ENCODE measurements at regions not wholly inside any gene's neighbourhood (a gene's known extent, or its start where the extent isn't known, plus 50 kb on each side); places are given as distances from the start of the nearest gene placed in this dataset.

DNA sequence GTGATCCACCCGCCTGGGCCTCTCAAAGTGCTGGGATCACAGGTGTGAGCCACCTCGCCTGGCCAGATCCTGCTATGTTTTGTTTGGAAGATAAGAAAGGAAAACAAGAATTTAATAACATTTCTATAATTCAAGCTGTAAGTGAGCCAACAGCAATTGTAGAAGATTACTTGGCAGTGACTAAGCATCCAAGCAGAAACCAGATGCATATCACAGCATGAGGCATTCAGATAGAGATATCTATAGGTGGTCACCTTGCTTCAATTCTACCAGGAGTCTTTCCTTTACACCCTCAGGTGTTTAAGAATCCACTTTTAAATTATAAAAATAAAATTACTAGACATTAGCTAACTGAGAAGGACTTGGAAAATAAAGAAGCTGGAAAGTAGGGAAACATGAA lies 83.9 kb upstream of the ATF7IP start:
- ATAC-seq (no peak), DNase-seq (ENCODE audit: low spot score) (no peak)
- POLR2A ChIA-PET = no interaction called here
- CTCF ChIA-PET = no interaction called here
- Mint-ChIP-seq H3K4me1 (peaks cover 27% of the 10 kb centered on the region), H3K36me3 (peaks cover 5% of the 10 kb centered on the region; the same call in 1 of the 2 replicates), H3K9me3 (no peaks in the 10 kb centered on the region), H3K27ac (no peak overlapping the region), H3K4me3 (no peak overlapping the region), H3K27me3 (ENCODE audit: low read depth) (peaks cover 64% of the 10 kb centered on the region)
- TF ChIP-seq, protein P1, sequence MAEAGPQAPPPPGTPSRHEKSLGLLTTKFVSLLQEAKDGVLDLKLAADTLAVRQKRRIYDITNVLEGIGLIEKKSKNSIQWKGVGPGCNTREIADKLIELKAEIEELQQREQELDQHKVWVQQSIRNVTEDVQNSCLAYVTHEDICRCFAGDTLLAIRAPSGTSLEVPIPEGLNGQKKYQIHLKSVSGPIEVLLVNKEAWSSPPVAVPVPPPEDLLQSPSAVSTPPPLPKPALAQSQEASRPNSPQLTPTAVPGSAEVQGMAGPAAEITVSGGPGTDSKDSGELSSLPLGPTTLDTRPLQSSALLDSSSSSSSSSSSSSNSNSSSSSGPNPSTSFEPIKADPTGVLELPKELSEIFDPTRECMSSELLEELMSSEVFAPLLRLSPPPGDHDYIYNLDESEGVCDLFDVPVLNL (CRISPR knock-in tag; IDR thresholded peaks at IDR 0.05; ENCODE audit: borderline replicate concordance, low read depth) = no peak
- no peak for TF ChIP-seq SMAD4 (CRISPR knock-in tag; IDR thresholded peaks at IDR 0.05)
- TF ChIP-seq, protein P2, sequence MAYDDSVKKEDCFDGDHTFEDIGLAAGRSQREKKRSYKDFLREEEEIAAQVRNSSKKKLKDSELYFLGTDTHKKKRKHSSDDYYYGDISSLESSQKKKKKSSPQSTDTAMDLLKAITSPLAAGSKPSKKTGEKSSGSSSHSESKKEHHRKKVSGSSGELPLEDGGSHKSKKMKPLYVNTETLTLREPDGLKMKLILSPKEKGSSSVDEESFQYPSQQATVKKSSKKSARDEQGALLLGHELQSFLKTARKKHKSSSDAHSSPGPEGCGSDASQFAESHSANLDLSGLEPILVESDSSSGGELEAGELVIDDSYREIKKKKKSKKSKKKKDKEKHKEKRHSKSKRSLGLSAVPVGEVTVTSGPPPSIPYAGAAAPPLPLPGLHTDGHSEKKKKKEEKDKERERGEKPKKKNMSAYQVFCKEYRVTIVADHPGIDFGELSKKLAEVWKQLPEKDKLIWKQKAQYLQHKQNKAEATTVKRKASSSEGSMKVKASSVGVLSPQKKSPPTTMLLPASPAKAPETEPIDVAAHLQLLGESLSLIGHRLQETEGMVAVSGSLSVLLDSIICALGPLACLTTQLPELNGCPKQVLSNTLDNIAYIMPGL (CRISPR knock-in tag; IDR thresholded peaks at IDR 0.05) = no peak
- no peak for TF ChIP-seq NR1H2 (CRISPR knock-in tag; IDR thresholded peaks at IDR 0.05)
- no peak for TF ChIP-seq NR2C2 (CRISPR knock-in tag; IDR thresholded peaks at IDR 0.05)
- TF ChIP-seq, protein P3, sequence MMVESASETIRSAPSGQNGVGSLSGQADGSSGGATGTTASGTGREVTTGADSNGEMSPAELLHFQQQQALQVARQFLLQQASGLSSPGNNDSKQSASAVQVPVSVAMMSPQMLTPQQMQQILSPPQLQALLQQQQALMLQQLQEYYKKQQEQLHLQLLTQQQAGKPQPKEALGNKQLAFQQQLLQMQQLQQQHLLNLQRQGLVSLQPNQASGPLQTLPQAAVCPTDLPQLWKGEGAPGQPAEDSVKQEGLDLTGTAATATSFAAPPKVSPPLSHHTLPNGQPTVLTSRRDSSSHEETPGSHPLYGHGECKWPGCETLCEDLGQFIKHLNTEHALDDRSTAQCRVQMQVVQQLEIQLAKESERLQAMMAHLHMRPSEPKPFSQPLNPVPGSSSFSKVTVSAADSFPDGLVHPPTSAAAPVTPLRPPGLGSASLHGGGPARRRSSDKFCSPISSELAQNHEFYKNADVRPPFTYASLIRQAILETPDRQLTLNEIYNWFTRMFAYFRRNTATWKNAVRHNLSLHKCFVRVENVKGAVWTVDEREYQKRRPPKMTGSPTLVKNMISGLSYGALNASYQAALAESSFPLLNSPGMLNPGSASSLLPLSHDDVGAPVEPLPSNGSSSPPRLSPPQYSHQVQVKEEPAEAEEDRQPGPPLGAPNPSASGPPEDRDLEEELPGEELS (CRISPR knock-in tag; IDR thresholded peaks at IDR 0.05) = no peak
- TF ChIP-seq, protein P4, sequence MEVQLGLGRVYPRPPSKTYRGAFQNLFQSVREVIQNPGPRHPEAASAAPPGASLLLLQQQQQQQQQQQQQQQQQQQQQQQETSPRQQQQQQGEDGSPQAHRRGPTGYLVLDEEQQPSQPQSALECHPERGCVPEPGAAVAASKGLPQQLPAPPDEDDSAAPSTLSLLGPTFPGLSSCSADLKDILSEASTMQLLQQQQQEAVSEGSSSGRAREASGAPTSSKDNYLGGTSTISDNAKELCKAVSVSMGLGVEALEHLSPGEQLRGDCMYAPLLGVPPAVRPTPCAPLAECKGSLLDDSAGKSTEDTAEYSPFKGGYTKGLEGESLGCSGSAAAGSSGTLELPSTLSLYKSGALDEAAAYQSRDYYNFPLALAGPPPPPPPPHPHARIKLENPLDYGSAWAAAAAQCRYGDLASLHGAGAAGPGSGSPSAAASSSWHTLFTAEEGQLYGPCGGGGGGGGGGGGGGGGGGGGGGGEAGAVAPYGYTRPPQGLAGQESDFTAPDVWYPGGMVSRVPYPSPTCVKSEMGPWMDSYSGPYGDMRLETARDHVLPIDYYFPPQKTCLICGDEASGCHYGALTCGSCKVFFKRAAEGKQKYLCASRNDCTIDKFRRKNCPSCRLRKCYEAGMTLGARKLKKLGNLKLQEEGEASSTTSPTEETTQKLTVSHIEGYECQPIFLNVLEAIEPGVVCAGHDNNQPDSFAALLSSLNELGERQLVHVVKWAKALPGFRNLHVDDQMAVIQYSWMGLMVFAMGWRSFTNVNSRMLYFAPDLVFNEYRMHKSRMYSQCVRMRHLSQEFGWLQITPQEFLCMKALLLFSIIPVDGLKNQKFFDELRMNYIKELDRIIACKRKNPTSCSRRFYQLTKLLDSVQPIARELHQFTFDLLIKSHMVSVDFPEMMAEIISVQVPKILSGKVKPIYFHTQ (CRISPR knock-in tag; IDR thresholded peaks at IDR 0.05) = no peak
- no peak for TF ChIP-seq GTF2I (CRISPR knock-in tag; conservative IDR thresholded peaks at IDR 0.05)
- TF ChIP-seq, protein P5, sequence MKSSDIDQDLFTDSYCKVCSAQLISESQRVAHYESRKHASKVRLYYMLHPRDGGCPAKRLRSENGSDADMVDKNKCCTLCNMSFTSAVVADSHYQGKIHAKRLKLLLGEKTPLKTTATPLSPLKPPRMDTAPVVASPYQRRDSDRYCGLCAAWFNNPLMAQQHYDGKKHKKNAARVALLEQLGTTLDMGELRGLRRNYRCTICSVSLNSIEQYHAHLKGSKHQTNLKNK (CRISPR knock-in tag; IDR thresholded peaks at IDR 0.05) = no peak
- TF ChIP-seq, protein P6, sequence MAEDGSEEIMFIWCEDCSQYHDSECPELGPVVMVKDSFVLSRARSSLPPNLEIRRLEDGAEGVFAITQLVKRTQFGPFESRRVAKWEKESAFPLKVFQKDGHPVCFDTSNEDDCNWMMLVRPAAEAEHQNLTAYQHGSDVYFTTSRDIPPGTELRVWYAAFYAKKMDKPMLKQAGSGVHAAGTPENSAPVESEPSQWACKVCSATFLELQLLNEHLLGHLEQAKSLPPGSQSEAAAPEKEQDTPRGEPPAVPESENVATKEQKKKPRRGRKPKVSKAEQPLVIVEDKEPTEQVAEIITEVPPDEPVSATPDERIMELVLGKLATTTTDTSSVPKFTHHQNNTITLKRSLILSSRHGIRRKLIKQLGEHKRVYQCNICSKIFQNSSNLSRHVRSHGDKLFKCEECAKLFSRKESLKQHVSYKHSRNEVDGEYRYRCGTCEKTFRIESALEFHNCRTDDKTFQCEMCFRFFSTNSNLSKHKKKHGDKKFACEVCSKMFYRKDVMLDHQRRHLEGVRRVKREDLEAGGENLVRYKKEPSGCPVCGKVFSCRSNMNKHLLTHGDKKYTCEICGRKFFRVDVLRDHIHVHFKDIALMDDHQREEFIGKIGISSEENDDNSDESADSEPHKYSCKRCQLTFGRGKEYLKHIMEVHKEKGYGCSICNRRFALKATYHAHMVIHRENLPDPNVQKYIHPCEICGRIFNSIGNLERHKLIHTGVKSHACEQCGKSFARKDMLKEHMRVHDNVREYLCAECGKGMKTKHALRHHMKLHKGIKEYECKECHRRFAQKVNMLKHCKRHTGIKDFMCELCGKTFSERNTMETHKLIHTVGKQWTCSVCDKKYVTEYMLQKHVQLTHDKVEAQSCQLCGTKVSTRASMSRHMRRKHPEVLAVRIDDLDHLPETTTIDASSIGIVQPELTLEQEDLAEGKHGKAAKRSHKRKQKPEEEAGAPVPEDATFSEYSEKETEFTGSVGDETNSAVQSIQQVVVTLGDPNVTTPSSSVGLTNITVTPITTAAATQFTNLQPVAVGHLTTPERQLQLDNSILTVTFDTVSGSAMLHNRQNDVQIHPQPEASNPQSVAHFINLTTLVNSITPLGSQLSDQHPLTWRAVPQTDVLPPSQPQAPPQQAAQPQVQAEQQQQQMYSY (CRISPR knock-in tag; IDR thresholded peaks at IDR 0.05) = no peak
- TF ChIP-seq ZNF317 (CRISPR knock-in tag; IDR thresholded peaks at IDR 0.05; ENCODE audit: borderline replicate concordance, low read depth) = no peak
- no peak for TF ChIP-seq FOXJ3 (CRISPR knock-in tag; IDR thresholded peaks at IDR 0.05; ENCODE audit: borderline replicate concordance)
- no peak for TF ChIP-seq GABPB1 (CRISPR knock-in tag; IDR thresholded peaks at IDR 0.05)
- no peak for TF ChIP-seq SP1 (CRISPR knock-in tag; conservative IDR thresholded peaks at IDR 0.05)
- TF ChIP-seq, protein P7, sequence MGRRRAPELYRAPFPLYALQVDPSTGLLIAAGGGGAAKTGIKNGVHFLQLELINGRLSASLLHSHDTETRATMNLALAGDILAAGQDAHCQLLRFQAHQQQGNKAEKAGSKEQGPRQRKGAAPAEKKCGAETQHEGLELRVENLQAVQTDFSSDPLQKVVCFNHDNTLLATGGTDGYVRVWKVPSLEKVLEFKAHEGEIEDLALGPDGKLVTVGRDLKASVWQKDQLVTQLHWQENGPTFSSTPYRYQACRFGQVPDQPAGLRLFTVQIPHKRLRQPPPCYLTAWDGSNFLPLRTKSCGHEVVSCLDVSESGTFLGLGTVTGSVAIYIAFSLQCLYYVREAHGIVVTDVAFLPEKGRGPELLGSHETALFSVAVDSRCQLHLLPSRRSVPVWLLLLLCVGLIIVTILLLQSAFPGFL (CRISPR knock-in tag; IDR thresholded peaks at IDR 0.05; ENCODE audit: borderline replicate concordance) = no peak
- no peak for TF ChIP-seq NR3C1 (CRISPR knock-in tag; conservative IDR thresholded peaks at IDR 0.05; ENCODE audit: low read depth)
- TF ChIP-seq, protein P8, sequence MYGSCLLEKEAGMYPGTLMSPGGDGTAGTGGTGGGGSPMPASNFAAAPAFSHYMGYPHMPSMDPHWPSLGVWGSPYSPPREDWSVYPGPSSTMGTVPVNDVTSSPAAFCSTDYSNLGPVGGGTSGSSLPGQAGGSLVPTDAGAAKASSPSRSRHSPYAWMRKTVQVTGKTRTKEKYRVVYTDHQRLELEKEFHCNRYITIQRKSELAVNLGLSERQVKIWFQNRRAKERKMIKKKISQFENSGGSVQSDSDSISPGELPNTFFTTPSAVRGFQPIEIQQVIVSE (CRISPR knock-in tag; IDR thresholded peaks at IDR 0.05; ENCODE audit: borderline replicate concordance) = no peak
- TF ChIP-seq, protein P9, sequence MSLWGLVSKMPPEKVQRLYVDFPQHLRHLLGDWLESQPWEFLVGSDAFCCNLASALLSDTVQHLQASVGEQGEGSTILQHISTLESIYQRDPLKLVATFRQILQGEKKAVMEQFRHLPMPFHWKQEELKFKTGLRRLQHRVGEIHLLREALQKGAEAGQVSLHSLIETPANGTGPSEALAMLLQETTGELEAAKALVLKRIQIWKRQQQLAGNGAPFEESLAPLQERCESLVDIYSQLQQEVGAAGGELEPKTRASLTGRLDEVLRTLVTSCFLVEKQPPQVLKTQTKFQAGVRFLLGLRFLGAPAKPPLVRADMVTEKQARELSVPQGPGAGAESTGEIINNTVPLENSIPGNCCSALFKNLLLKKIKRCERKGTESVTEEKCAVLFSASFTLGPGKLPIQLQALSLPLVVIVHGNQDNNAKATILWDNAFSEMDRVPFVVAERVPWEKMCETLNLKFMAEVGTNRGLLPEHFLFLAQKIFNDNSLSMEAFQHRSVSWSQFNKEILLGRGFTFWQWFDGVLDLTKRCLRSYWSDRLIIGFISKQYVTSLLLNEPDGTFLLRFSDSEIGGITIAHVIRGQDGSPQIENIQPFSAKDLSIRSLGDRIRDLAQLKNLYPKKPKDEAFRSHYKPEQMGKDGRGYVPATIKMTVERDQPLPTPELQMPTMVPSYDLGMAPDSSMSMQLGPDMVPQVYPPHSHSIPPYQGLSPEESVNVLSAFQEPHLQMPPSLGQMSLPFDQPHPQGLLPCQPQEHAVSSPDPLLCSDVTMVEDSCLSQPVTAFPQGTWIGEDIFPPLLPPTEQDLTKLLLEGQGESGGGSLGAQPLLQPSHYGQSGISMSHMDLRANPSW (CRISPR knock-in tag; conservative IDR thresholded peaks at IDR 0.05; ENCODE audit: low read depth) = no peak
- TF ChIP-seq ZNF423 (CRISPR knock-in tag; IDR thresholded peaks at IDR 0.05) = no peak
- TF ChIP-seq RELA (CRISPR knock-in tag; IDR thresholded peaks at IDR 0.05; ENCODE audit: borderline replicate concordance) = no peak
